ENCODE measurements at regions not wholly inside any gene's neighbourhood (a gene's known extent, or its start where the extent isn't known, plus 50 kb on each side); places are given as distances from the start of the nearest gene placed in this dataset.

DNA sequence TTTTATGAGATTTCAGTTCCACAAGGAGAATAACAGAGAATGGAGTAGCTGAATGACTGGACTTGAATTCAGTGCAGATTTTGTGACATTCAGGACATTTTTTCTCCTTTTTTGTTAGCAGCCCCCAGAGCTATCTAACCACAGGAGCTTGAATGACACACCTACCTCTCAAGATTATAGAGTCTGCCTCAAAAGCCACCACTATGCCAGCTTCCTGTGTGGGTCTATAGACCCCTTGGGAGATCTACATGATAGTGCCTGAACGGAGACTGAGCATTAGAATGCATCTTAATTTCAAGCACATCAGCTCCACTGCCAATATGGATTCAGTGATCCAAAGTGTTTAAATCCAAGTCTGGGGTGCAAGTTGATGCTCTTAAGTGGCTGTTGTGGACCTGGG, 74.4 kb upstream of the ZNF648 start:
- H3K27me3 ChIP-seq (ENCODE audit: control insufficient read depth, insufficient read depth, low read length) = no peaks in the 10 kb centered on the region
- H3K36me3 ChIP-seq (ENCODE audit: control insufficient read depth, insufficient read depth, low read length) = no peaks in the 10 kb centered on the region
- no CpG with 5 or more reads among the region's 1 CpG for WGBS (ENCODE audit: insufficient coverage, low lambda C conversion rate)
- H3K4me3 ChIP-seq (ENCODE audit: low read length) = no peak overlapping the region
- no peaks in the 10 kb centered on the region for H3K4me1 ChIP-seq (ENCODE audit: control insufficient read depth, insufficient read depth, low read length)
- no peaks in the 10 kb centered on the region for H3K9me3 ChIP-seq (ENCODE audit: control insufficient read depth, low read depth, low read length)
- no peak for DNase-seq
- no peak overlapping the region for H3K27ac ChIP-seq (ENCODE audit: low read length)

DNA sequence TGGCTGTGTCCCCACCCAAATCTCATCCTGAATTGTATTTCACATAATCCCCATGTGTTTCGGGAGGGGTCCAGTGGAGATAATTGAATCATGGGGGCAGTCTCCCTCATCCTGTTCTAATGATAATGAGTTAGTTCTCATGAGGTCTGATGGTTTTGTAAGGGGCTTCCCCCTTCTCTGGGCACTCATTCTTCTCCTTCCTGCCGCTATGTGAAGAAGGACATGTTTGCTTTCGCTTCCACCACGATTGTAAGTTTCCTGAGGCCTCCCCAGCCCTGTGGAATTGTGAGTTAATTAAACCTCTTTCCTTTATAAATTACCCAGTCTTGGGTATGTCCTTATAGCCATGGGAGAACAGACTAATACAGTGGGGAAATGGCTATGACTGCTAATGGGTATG, 72.7 kb upstream of the ZNF648 start:
- WGBS (ENCODE audit: insufficient coverage, low lambda C conversion rate) = no CpG with 5 or more reads among the region's 4 CpGs
- Histone ChIP-seq H3K27ac (ENCODE audit: low read length) (no peak overlapping the region), H3K36me3 (ENCODE audit: control insufficient read depth, insufficient read depth, low read length) (no peaks in the 10 kb centered on the region), H3K27me3 (ENCODE audit: control insufficient read depth, insufficient read depth, low read length) (no peaks in the 10 kb centered on the region), H3K4me3 (ENCODE audit: low read length) (no peak overlapping the region), H3K4me1 (ENCODE audit: control insufficient read depth, insufficient read depth, low read length) (no peaks in the 10 kb centered on the region), H3K9me3 (ENCODE audit: control insufficient read depth, low read depth, low read length) (no peaks in the 10 kb centered on the region)
- no peak for DNase-seq

DNA sequence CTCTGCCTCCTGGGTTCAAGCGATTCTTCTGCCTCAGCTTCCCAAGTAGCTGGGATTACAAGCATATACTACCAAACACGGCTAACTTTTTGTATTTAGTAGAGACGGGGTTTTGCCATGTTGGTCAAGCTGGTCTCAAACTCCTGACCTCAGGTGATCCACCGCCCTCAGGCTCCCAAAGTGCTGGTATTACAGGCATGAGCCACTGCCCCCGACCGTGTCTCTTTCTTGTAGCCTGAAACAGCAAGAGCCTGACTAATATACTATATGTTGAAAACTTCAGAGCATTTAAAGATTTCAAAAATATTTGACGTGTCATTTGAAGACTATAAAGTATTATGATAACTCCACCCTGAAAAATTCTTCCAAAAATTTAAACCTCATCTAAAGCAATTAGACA, 71.7 kb upstream of the ZNF648 start:
- H3K27me3 ChIP-seq (ENCODE audit: control insufficient read depth, insufficient read depth, low read length) = no peaks in the 10 kb centered on the region
- no peaks in the 10 kb centered on the region for H3K4me1 ChIP-seq (ENCODE audit: control insufficient read depth, insufficient read depth, low read length)
- no peak overlapping the region for H3K27ac ChIP-seq (ENCODE audit: low read length)
- no peak overlapping the region for H3K4me3 ChIP-seq (ENCODE audit: low read length)
- H3K9me3 ChIP-seq (ENCODE audit: control insufficient read depth, low read depth, low read length) = no peaks in the 10 kb centered on the region
- no peaks in the 10 kb centered on the region for H3K36me3 ChIP-seq (ENCODE audit: control insufficient read depth, insufficient read depth, low read length)
- DNase-seq = no peak
- 100% methylated on average over 1 of the region's 7 CpGs for WGBS (ENCODE audit: insufficient coverage, low lambda C conversion rate)

DNA sequence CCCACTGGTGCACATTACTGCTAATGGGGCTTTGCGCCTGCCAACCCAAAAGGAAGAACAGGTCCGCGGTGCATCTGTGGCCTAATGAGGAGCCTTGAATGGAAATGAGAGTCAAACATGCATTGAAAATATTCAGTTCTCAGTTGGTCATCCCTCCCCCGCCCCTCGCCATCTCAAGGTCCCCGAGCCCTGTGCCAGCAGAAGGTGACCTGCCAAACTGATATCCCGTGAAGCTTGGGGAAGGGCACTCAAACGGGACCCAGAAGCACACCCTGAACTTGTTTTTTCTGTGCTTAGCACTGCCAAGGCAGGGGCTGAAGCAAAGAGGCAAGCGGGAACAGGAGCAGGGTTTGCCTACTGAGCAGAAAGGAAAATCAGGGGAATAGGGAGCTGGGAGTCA, 67.9 kb upstream of the ZNF648 start:
- Histone ChIP-seq H3K27ac (ENCODE audit: low read length) (no peak overlapping the region), H3K9me3 (ENCODE audit: control insufficient read depth, low read depth, low read length) (no peaks in the 10 kb centered on the region), H3K36me3 (ENCODE audit: control insufficient read depth, insufficient read depth, low read length) (no peaks in the 10 kb centered on the region), H3K4me3 (ENCODE audit: low read length) (no peak overlapping the region), H3K4me1 (ENCODE audit: control insufficient read depth, insufficient read depth, low read length) (no peaks in the 10 kb centered on the region), H3K27me3 (ENCODE audit: control insufficient read depth, insufficient read depth, low read length) (no peaks in the 10 kb centered on the region)
- DNase-seq = no peak
- no CpG with 5 or more reads among the region's 9 CpGs for WGBS (ENCODE audit: insufficient coverage, low lambda C conversion rate)

DNA sequence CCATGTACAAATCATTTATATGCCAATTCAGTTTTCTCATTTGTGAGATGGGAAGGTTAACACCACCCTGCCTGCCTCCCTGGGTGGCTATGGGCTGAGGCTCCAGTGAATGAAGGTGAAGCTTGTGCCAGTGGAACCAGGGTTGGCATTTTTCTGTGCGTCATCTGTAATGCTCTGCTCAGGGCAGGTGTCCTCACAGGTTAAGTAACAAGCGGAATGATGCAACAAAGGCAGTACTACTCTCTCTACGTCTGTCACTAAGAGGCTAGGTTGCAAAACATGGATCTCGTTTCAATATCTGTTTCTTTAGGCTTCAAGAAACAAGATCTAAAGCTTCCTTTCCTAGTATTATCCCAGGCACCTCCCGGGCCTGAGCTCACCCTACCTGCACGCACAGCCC, 67.0 kb upstream of the ZNF648 start:
- Histone ChIP-seq H3K9me3 (ENCODE audit: control insufficient read depth, low read depth, low read length) (no peaks in the 10 kb centered on the region), H3K4me3 (ENCODE audit: low read length) (no peak overlapping the region), H3K4me1 (ENCODE audit: control insufficient read depth, insufficient read depth, low read length) (no peaks in the 10 kb centered on the region), H3K27ac (ENCODE audit: low read length) (no peak overlapping the region), H3K27me3 (ENCODE audit: control insufficient read depth, insufficient read depth, low read length) (no peaks in the 10 kb centered on the region), H3K36me3 (ENCODE audit: control insufficient read depth, insufficient read depth, low read length) (no peaks in the 10 kb centered on the region)
- DNase-seq = no peak
- WGBS (ENCODE audit: insufficient coverage, low lambda C conversion rate) = 93% methylated on average over 2 of the region's 6 CpGs

DNA sequence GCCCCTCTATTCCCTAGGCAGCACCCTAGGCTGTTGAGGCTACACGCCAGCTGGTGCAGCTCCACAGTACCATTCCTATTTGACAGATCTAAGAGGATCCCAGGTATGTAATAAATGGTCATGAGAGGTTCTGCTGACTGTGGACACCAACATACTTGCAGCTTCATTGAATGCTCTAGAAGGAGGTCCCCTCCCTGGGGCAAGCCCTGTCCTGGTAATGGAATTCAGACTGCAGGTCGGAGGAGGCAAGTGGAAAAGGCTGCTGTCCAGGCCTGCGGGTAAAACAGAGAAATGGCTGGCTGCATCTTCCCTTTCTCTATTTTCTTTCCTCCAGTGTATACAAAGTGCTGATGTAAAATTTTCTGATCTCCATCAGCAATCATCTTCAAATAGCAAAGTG, 66.1 kb upstream of the ZNF648 start:
- no peaks in the 10 kb centered on the region for H3K4me1 ChIP-seq (ENCODE audit: control insufficient read depth, insufficient read depth, low read length)

DNA sequence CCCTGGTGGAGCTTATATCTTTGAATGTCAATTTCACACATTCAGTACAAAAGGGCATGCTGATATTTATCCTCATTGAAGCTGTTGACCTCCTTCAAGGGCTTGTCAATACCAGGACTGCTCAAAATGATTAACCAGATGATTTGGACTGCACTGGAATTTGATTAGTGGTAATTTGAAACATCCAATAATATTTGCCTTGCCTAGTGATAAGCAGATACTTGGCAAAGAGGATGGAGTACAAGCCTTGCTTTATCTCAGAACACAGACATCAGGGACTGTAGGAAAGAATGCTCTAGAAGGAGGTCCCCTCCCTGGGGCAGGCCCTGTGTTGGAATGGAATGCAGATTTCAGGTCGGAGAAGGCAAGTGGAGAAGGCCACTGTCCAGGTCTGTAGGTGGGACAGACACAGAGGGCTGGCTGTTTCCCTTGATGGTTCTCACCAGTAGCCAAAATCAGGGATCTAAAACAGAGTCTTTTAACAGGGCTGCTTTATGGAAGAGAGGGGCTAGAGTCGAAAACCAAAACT, 64.8 kb upstream of the ZNF648 start:
- no peaks in the 10 kb centered on the region for H3K4me1 ChIP-seq (ENCODE audit: control insufficient read depth, insufficient read depth, low read length)
- H3K36me3 ChIP-seq (ENCODE audit: control insufficient read depth, insufficient read depth, low read length) = no peaks in the 10 kb centered on the region
- DNase-seq = no peak
- H3K9me3 ChIP-seq (ENCODE audit: control insufficient read depth, low read depth, low read length) = no peaks in the 10 kb centered on the region
- WGBS (ENCODE audit: insufficient coverage, low lambda C conversion rate) = no CpG with 5 or more reads among the region's 2 CpGs
- H3K27ac ChIP-seq (ENCODE audit: low read length) = no peak overlapping the region
- H3K4me3 ChIP-seq (ENCODE audit: low read length) = no peak overlapping the region
- no peaks in the 10 kb centered on the region for H3K27me3 ChIP-seq (ENCODE audit: control insufficient read depth, insufficient read depth, low read length)

More for the DNA sequence above, 66.1 kb upstream of the ZNF648 start:
- Histone ChIP-seq H3K4me3 (ENCODE audit: low read length) (no peak overlapping the region), H3K36me3 (ENCODE audit: control insufficient read depth, insufficient read depth, low read length) (no peaks in the 10 kb centered on the region), H3K27me3 (ENCODE audit: control insufficient read depth, insufficient read depth, low read length) (no peaks in the 10 kb centered on the region), H3K9me3 (ENCODE audit: control insufficient read depth, low read depth, low read length) (no peaks in the 10 kb centered on the region), H3K27ac (ENCODE audit: low read length) (no peak overlapping the region)
- DNase-seq = no peak
- no CpG with 5 or more reads among the region's 3 CpGs for WGBS (ENCODE audit: insufficient coverage, low lambda C conversion rate)

DNA sequence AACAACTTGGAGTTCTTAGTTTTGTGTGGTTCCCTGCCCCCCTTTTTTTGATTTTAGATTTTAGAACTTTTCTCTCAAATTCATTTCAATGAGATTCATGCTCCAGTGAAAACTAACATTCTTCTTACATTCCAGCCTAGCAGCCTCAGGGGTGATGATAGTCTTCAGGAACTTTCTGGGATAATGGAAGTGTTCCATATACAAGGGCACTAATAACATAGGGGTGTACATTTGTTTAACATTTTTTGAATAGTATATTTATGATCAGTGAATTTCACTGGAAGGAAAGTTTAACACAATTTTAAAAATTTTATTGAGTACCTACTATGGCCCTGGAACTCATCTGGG, 61.4 kb upstream of the ZNF648 start:
- no peak overlapping the region for H3K4me3 ChIP-seq (ENCODE audit: low read length)
- no peaks in the 10 kb centered on the region for H3K27me3 ChIP-seq (ENCODE audit: control insufficient read depth, insufficient read depth, low read length)
- DNase-seq = no peak
- no peak overlapping the region for H3K27ac ChIP-seq (ENCODE audit: low read length)
- no peaks in the 10 kb centered on the region for H3K9me3 ChIP-seq (ENCODE audit: control insufficient read depth, low read depth, low read length)
- no peaks in the 10 kb centered on the region for H3K36me3 ChIP-seq (ENCODE audit: control insufficient read depth, insufficient read depth, low read length)
- no peaks in the 10 kb centered on the region for H3K4me1 ChIP-seq (ENCODE audit: control insufficient read depth, insufficient read depth, low read length)

DNA sequence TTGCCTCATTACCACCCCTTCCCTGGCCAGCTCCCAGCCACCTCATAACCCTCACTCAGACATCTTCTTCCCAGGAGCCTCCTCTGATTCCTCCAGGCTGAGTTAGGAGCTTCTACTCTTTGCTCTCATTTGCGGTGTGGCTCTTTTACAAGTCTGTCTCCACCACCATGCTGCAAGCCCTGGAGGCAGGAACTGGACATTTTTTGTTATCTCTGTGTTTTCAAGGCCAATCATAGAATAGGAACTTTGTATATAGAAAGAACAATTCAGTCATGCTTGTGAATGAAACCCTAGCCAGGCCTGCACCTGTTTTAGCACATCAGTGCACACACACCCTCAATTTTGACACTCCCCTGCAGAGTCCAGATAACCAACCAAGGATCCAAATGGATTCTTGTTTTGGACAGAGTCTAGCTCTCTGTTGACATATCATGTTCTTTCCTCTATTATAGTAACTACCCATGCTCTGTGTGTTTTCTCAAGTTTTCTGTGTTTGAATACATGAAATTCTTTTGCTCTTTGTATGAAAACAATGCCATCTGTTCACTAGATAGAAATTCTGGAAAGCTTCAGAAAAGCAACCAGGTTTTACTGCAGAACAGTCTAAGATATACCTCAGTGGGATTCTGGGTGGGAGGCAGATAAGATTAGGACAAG, 60.9 kb upstream of the ZNF648 start:
- Histone ChIP-seq H3K36me3 (ENCODE audit: control insufficient read depth, insufficient read depth, low read length) (no peaks in the 10 kb centered on the region), H3K4me3 (ENCODE audit: low read length) (no peak overlapping the region), H3K9me3 (ENCODE audit: control insufficient read depth, low read depth, low read length) (no peaks in the 10 kb centered on the region), H3K27ac (ENCODE audit: low read length) (no peak overlapping the region), H3K27me3 (ENCODE audit: control insufficient read depth, insufficient read depth, low read length) (no peaks in the 10 kb centered on the region), H3K4me1 (ENCODE audit: control insufficient read depth, insufficient read depth, low read length) (no peaks in the 10 kb centered on the region)
- WGBS (ENCODE audit: insufficient coverage, low lambda C conversion rate) = 100% methylated on average over 1 of the region's 1 CpG
- no peak for DNase-seq

DNA sequence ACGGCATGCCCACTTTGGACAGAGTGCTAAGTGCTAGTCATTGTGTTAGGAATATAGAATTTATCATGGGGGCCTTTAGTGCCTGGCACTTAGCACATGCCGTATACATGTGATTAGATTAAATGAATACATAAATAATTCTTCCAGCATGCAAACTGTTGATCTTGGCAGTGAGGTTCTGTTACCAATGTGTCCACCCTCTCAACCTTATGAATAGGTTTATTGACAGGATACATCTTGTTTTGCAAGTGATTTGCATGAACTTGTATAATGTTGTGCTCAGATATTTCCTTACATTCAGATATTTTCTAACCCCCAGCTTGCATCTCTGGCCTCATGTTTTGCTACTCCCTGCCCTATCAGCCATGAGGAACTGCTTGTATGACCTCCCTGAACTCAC, 60.3 kb upstream of the ZNF648 start:
- no peak for DNase-seq
- Histone ChIP-seq H3K4me1 (ENCODE audit: control insufficient read depth, insufficient read depth, low read length) (no peaks in the 10 kb centered on the region), H3K27ac (ENCODE audit: low read length) (no peak overlapping the region), H3K9me3 (ENCODE audit: control insufficient read depth, low read depth, low read length) (no peaks in the 10 kb centered on the region), H3K27me3 (ENCODE audit: control insufficient read depth, insufficient read depth, low read length) (no peaks in the 10 kb centered on the region), H3K36me3 (ENCODE audit: control insufficient read depth, insufficient read depth, low read length) (no peaks in the 10 kb centered on the region), H3K4me3 (ENCODE audit: low read length) (no peak overlapping the region)
- no CpG with 5 or more reads among the region's 2 CpGs for WGBS (ENCODE audit: insufficient coverage, low lambda C conversion rate)

DNA sequence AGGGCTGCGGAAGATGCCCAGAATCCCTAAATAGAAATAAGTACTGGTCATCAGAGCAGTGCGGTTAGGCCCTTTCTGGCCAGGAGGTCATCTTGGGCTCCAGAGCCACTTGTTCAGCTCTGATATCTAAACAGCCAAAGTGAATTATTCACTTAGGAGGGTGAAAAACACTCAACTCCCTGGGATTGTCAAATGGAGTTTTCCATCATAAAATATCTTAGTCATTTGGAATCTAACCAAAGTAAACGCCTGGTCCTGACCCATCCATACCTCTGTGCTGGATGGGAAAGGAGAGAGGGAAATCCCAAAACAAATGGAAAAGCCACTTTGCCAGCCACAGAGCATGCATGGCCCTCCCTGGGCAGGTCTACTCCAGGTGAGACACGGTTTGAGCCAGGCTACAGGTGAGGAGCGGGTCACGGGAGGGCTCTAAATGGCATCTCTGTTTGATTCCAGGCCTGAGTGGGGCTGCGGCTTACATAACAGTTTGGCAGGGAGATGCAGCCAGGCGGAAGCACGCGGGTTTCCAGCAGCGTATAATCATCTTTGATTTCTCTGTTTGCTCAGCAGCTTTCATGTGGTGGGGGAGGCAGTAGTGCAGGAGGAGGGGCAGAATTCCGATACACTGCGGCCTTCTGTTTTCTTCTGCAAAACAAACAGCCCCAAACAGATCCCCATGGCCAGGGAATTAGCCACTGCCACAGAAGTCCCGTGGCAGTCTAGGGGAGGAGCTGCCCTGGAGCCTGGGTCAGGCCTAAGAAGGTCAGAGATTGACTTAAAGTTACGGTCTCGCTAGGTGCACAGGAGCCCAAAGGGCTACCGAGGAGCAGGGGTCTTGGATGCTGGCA, 59.1 kb upstream of the ZNF648 start:
- DNase-seq = no peak
- no peak overlapping the region for H3K27ac ChIP-seq (ENCODE audit: low read length)
- no CpG with 5 or more reads among the region's 17 CpGs for WGBS (ENCODE audit: insufficient coverage, low lambda C conversion rate)

More for the DNA sequence above, 59.1 kb upstream of the ZNF648 start:
- H3K4me1 ChIP-seq (ENCODE audit: control insufficient read depth, insufficient read depth, low read length) = no peaks in the 10 kb centered on the region
- H3K27me3 ChIP-seq (ENCODE audit: control insufficient read depth, insufficient read depth, low read length) = no peaks in the 10 kb centered on the region
- no peak overlapping the region for H3K4me3 ChIP-seq (ENCODE audit: low read length)
- H3K9me3 ChIP-seq (ENCODE audit: control insufficient read depth, low read depth, low read length) = no peaks in the 10 kb centered on the region
- H3K36me3 ChIP-seq (ENCODE audit: control insufficient read depth, insufficient read depth, low read length) = no peaks in the 10 kb centered on the region

All from large intestine (tissue), 3 donors.